ENCODE measurements at regions not wholly inside any gene's neighbourhood (a gene's known extent, or its start where the extent isn't known, plus 50 kb on each side); places are given as distances from the start of the nearest gene placed in this dataset.

- Histone ChIP-seq H3K4me3 (no peak overlapping the region), H3K27ac (no peak overlapping the region)
- no peak for DNase-seq (ENCODE audit: low spot score)
- no peak for TF ChIP-seq CTCF (IDR thresholded peaks at IDR 0.05)
Measured at GRCh38 chr4:107299646-107300045, 263.5 kb upstream of the DKK2 start.

GRCh38 chr4:107292979-107293378, 256.9 kb upstream of the DKK2 start:
- H3K4me3 ChIP-seq = no peak overlapping the region
- DNase-seq (ENCODE audit: low spot score) = no peak
- no peak overlapping the region for H3K27ac ChIP-seq
- no peak for TF ChIP-seq CTCF (IDR thresholded peaks at IDR 0.05)

- H3K4me3 ChIP-seq = no peak overlapping the region
- DNase-seq (ENCODE audit: low spot score) = no peak
- no peak for TF ChIP-seq CTCF (IDR thresholded peaks at IDR 0.05)
- no peak overlapping the region for H3K27ac ChIP-seq
Measured at GRCh38 chr4:107283587-107284559, 247.8 kb upstream of the DKK2 start.

GRCh38 chr4:107279733-107280132, 243.6 kb upstream of the DKK2 start:
- no peak for TF ChIP-seq CTCF (IDR thresholded peaks at IDR 0.05)
- Histone ChIP-seq H3K27ac (no peak overlapping the region), H3K4me3 (no peak overlapping the region)
- no peak for DNase-seq (ENCODE audit: low spot score)

GRCh38 chr4:107278791-107279483, 242.8 kb upstream of the DKK2 start:
- Histone ChIP-seq H3K4me3 (no peak overlapping the region), H3K27ac (no peak overlapping the region)
- DNase-seq (ENCODE audit: low spot score) = no peak
- TF ChIP-seq CTCF (IDR thresholded peaks at IDR 0.05) = no peak

GRCh38 chr4:107276052-107276451, 239.9 kb upstream of the DKK2 start:
- DNase-seq (ENCODE audit: low spot score) = no peak
- H3K27ac ChIP-seq = no peak overlapping the region
- TF ChIP-seq CTCF (IDR thresholded peaks at IDR 0.05) = no peak
- no peak overlapping the region for H3K4me3 ChIP-seq

Measured in coronary artery (tissue), 2 donors.